H1 (cell line): ENCODE measurements at regions not wholly inside any gene's neighbourhood (a gene's known extent, or its start where the extent isn't known, plus 50 kb on each side); places are given as distances from the start of the nearest gene placed in this dataset.

ENCODE experiments used
- CTCF ChIA-PET: fragments of 300-600 bp; sonication (Branson Sonifier 250); formaldehyde crosslinking; loops from one replicate; lab custom pipeline; 2021; ENCODE audit not compliant: partially characterized antibody; lab: Charles Lee
- POLR2A ChIA-PET: fragments of 300-600 bp; sonication (Branson Sonifier 250); formaldehyde crosslinking; loops from one replicate; lab custom pipeline; 2021; ENCODE audit warnings: inconsistent platforms; ENCODE audit not compliant: partially characterized antibody; lab: Charles Lee
- DNase-seq, 2 experiments: peaks; one replicate each; pipeline versions ENCODE4 v3.0.0 to v3.0.0-alpha.2; 2010 to 2022; ENCODE audit warnings: low spot score in 2 of 2, low read depth in 1 of 2, mixed read lengths in 1 of 2
- FAIRE-seq: peaks from 2 replicates; lab custom pipeline; 2011; peaks lifted over from hg19 to GRCh38; lab: Jason Lieb, UNC
- H2AFZ ChIP-seq: 2 replicates; pipeline ENCODE4 v1.8.1; 2012; ENCODE audit warnings: low read length, inconsistent platforms
- H2AK5ac ChIP-seq: 2 replicates; pipeline ENCODE4 v1.6.1; 2013; ENCODE audit warnings: low read depth, low read length
- H2BK120ac ChIP-seq: replicated peaks from 2 replicates; pipeline ENCODE3; 2013; ENCODE audit warnings: low read depth, low read length, inconsistent platforms
- H2BK12ac ChIP-seq: 2 replicates; pipeline ENCODE4 v1.6.1; 2013; ENCODE audit warnings: low read depth, low read length
- H2BK15ac ChIP-seq: 2 replicates; pipeline ENCODE4 v1.6.1; 2013; ENCODE audit warnings: low read length
- H2BK20ac ChIP-seq: 2 replicates; pipeline ENCODE4 v1.6.1; 2013; ENCODE audit warnings: low read length
- H2BK5ac ChIP-seq: 2 replicates; pipeline ENCODE4 v1.6.1; 2013; ENCODE audit warnings: low read depth, low read length
- H3K14ac ChIP-seq: 2 replicates; pipeline ENCODE4 v1.6.1; 2013; ENCODE audit warnings: inconsistent platforms; ENCODE audit not compliant: insufficient read length
- H3K18ac ChIP-seq: 2 replicates; pipeline ENCODE4 v1.6.1; 2013; ENCODE audit warnings: low read length; ENCODE audit errors: extremely low read depth
- H3K23ac ChIP-seq: 2 replicates; pipeline ENCODE4 v1.6.1; 2013; ENCODE audit warnings: inconsistent platforms; ENCODE audit not compliant: insufficient read length
- H3K23me2 ChIP-seq: 2 replicates; pipeline ENCODE4 v1.6.1; 2013; ENCODE audit warnings: low read depth, low read length
- H3K27ac ChIP-seq: 2 replicates; pipeline ENCODE4 v1.6.1; 2011; ENCODE audit warnings: low read depth, low read length, inconsistent platforms
- H3K27me3 ChIP-seq, 4 experiments: replicated peaks in 1 of 4; 1 replicate in 1 of 4; 2 replicates in 3 of 4; pipeline versions ENCODE4 v1.6.1 to v1.8.1; 2011 to 2013; ENCODE audit warnings: low read length in 3 of 4, mild to moderate bottlenecking in 3 of 4, inconsistent platforms in 2 of 4, mixed read lengths in 2 of 4, moderate library complexity in 1 of 4; ENCODE audit not compliant: control insufficient read depth in 3 of 4, insufficient read depth in 3 of 4; ENCODE audit errors: extremely low read depth in 1 of 4
- H3K36me3 ChIP-seq, 4 experiments: 2 replicates each; pipeline versions ENCODE4 v1.6.1 to v1.8.1; 2011 to 2013; ENCODE audit warnings: mild to moderate bottlenecking in 4 of 4, low read length in 3 of 4, moderate library complexity in 2 of 4, control low read depth in 1 of 4, inconsistent platforms in 1 of 4; ENCODE audit not compliant: insufficient read depth in 4 of 4, control insufficient read depth in 2 of 4
- H3K4ac ChIP-seq: replicated peaks from 2 replicates; pipeline ENCODE3; 2013; ENCODE audit warnings: low read length, low read depth, mixed read lengths, inconsistent platforms; ENCODE audit not compliant: insufficient read length
- H3K4me1 ChIP-seq, 4 experiments: replicated peaks in 1 of 4; 1 replicate in 1 of 4; 2 replicates in 3 of 4; pipeline versions ENCODE4 v1.6.1 to v1.8.1; 2011 to 2013; ENCODE audit warnings: low read length in 3 of 4, inconsistent platforms in 2 of 4, mixed read lengths in 1 of 4; ENCODE audit not compliant: insufficient read depth in 4 of 4, control insufficient read depth in 3 of 4
- H3K4me2 ChIP-seq, 2 experiments: 2 replicates each; pipeline versions ENCODE4 v1.6.1 to v1.8.1; 2011 to 2013; ENCODE audit warnings: low read depth in 2 of 2, low read length in 2 of 2, control low read depth in 1 of 2, inconsistent platforms in 1 of 2, mild to moderate bottlenecking in 1 of 2; ENCODE audit not compliant: insufficient read depth in 1 of 2
- H3K4me3 ChIP-seq, 4 experiments: fragments of 200-600, 300-600 bp in 1 of 4; sonication (generic), shearing (Covaris generic), sonication (Bioruptor Twin) in 1 of 4; 2 replicates each; pipeline versions ENCODE4 v1.5.1 to v1.8.1; 2011 to 2016; ENCODE audit warnings: low read length in 4 of 4, low read depth in 3 of 4, control low read depth in 2 of 4, inconsistent platforms in 2 of 4, mild to moderate bottlenecking in 2 of 4, mixed read lengths in 1 of 4, moderate library complexity in 1 of 4; ENCODE audit not compliant: insufficient read depth in 2 of 4; ENCODE audit errors: extremely low read depth in 1 of 4
- H3K56ac ChIP-seq: replicated peaks from 2 replicates; pipeline ENCODE3; 2013; ENCODE audit warnings: low read depth, mild to moderate bottlenecking, mixed read lengths, low read length, inconsistent platforms; ENCODE audit not compliant: insufficient read length
- H3K79me1 ChIP-seq: 2 replicates; pipeline ENCODE4 v1.6.1; 2013; ENCODE audit warnings: low read depth, low read length, control low read depth
- H3K79me2 ChIP-seq, 2 experiments: 2 replicates each; pipeline versions ENCODE4 v1.6.1 to v1.8.1; 2012 to 2013; ENCODE audit warnings: low read length in 2 of 2, mild to moderate bottlenecking in 2 of 2, inconsistent platforms in 1 of 2; ENCODE audit not compliant: insufficient read depth in 2 of 2, control insufficient read depth in 1 of 2
- H3K9ac ChIP-seq, 4 experiments: replicated peaks in 1 of 4; 1 replicate in 1 of 4; 2 replicates in 3 of 4; pipeline versions ENCODE4 v1.6.1 to v1.8.1; 2011 to 2013; ENCODE audit warnings: low read depth in 3 of 4, low read length in 3 of 4, control low read depth in 2 of 4, mild to moderate bottlenecking in 2 of 4, moderate library complexity in 2 of 4, inconsistent platforms in 1 of 4; ENCODE audit errors: extremely low read depth in 1 of 4
- H3K9me3 ChIP-seq, 2 experiments: 2 replicates each; pipeline versions ENCODE4 v1.6.1 to v1.8.1; 2012 to 2013; ENCODE audit warnings: mild to moderate bottlenecking in 2 of 2, moderate library complexity in 2 of 2, control low read depth in 1 of 2, inconsistent platforms in 1 of 2, low read depth in 1 of 2, low read length in 1 of 2, mixed read lengths in 1 of 2; ENCODE audit not compliant: insufficient read depth in 2 of 2
- H4K20me1 ChIP-seq, 2 experiments: replicated peaks in 1 of 2; 2 replicates each; pipeline versions ENCODE3 to v1.8.1; 2011 to 2013; ENCODE audit warnings: inconsistent platforms in 2 of 2, low read length in 2 of 2, mild to moderate bottlenecking in 1 of 2; ENCODE audit not compliant: insufficient read depth in 2 of 2, control insufficient read depth in 1 of 2
- H4K5ac ChIP-seq: 2 replicates; pipeline ENCODE4 v1.6.1; 2013; ENCODE audit warnings: low read length, low read depth, mixed read lengths, inconsistent platforms; ENCODE audit not compliant: insufficient read length
- H4K8ac ChIP-seq: 2 replicates; pipeline ENCODE4 v1.8.0; 2013; ENCODE audit warnings: mild to moderate bottlenecking, moderate library complexity, low read length, inconsistent platforms; ENCODE audit not compliant: insufficient read depth; ENCODE audit errors: extremely low read depth
- H4K91ac ChIP-seq: replicated peaks from 2 replicates; pipeline ENCODE3; 2013; ENCODE audit warnings: low read length, mixed read lengths, inconsistent platforms; ENCODE audit not compliant: insufficient read length
- CHD1 ChIP-seq: IDR thresholded peaks from 2 replicates; pipeline ENCODE4 v1.6.1; 2012; ENCODE audit warnings: low read depth, low read length, improper control_type of control experiment
- CHD2 ChIP-seq: IDR thresholded peaks from 2 replicates; pipeline ENCODE4 v1.6.1; 2012; ENCODE audit warnings: low read length, improper control_type of control experiment
- GABPA ChIP-seq: IDR thresholded peaks from 2 replicates; pipeline ENCODE4 v1.6.1; 2011; ENCODE audit warnings: mild to moderate bottlenecking, low read length, moderate library complexity, borderline replicate concordance; ENCODE audit not compliant: insufficient read depth
- NRF1 ChIP-seq: IDR thresholded peaks from 2 replicates; pipeline ENCODE4 v1.6.1; 2011; ENCODE audit warnings: mild to moderate bottlenecking, low read depth, low read length, improper control_type of control experiment
- RFX5 ChIP-seq: IDR thresholded peaks from 2 replicates; pipeline ENCODE4 v1.6.1; 2011; ENCODE audit warnings: low read depth, low read length, improper control_type of control experiment, borderline replicate concordance
- RNF2 ChIP-seq: fragments of 200-900, 300-1000 bp; sonication (generic); IDR thresholded peaks from 2 replicates; pipeline ENCODE4 v1.7.1; 2016; ENCODE audit warnings: borderline replicate concordance, low read depth, mild to moderate bottlenecking, antibody characterized with exemption, low read length; ENCODE audit not compliant: poor library complexity, severe bottlenecking; ENCODE audit errors: missing control alignments
- RXRA ChIP-seq: IDR thresholded peaks from 2 replicates; pipeline ENCODE4 v1.6.1; 2011; ENCODE audit warnings: low read depth, mild to moderate bottlenecking, low read length, moderate library complexity; ENCODE audit not compliant: insufficient read depth
- SIRT6 ChIP-seq: IDR thresholded peaks from one replicate; pipeline ENCODE4 v1.7.1; 2012; ENCODE audit warnings: low read length, inconsistent platforms
- TBP ChIP-seq: IDR thresholded peaks from 2 replicates; pipeline ENCODE4 v1.6.1; 2011; ENCODE audit warnings: low read depth, low read length, improper control_type of control experiment
- WGBS, 2 experiments: shearing (Covaris generic) in 1 of 2; methylation state at CpG; one replicate each; pipeline versions ENCODE4 v1.1.6 to v1.1.7; 2013 to 2015; ENCODE audit warnings: low lambda C conversion rate in 2 of 2, mixed read lengths in 2 of 2, inconsistent platforms in 1 of 2, low coverage in 1 of 2, missing lambda C conversion rate in 1 of 2; ENCODE audit not compliant: insufficient replicate concordance in 2 of 2, insufficient coverage in 1 of 2, insufficient read length in 1 of 2; ENCODE audit errors: extremely low coverage in 1 of 2, missing lambda C conversion rate in 1 of 2; 5-methylcytosine and 5-hydroxymethylcytosine counted together

- TF ChIP-seq GABPA = no peak
- no peak for TF ChIP-seq RFX5
- no peak for TF ChIP-seq TBP
- no peak for TF ChIP-seq SIRT6
- TF ChIP-seq RXRA = no peak
- no peak for TF ChIP-seq CHD1
- TF ChIP-seq RNF2 = no peak
- no peak for TF ChIP-seq CHD2
- no peak for TF ChIP-seq NRF1
- Histone ChIP-seq H3K18ac (no peak overlapping the region), H3K79me1 (no peaks in the 10 kb centered on the region), H2BK12ac (no peak overlapping the region), H3K56ac (no peak overlapping the region), H3K4me3 (no peak overlapping the region), H3K36me3 (no peaks in the 10 kb centered on the region), H3K14ac (no peak overlapping the region), H3K23me2 (no peaks in the 10 kb centered on the region), H3K4me1 (no peaks in the 10 kb centered on the region), H3K27me3 (peaks cover 0 to 2% (median 0%) of the 10 kb centered on the region in 4 experiments; a peak in 1 of 7 replicates), H2BK120ac (no peak overlapping the region), H4K91ac (no peak overlapping the region), H3K4ac (no peak overlapping the region), H3K4me2 (no peak overlapping the region), H2AFZ (no peak overlapping the region), H2BK20ac (no peak overlapping the region), H3K79me2 (no peaks in the 10 kb centered on the region), H4K5ac (no peak overlapping the region), H3K9ac (no peak overlapping the region), H2BK15ac (no peak overlapping the region), H3K27ac (no peak overlapping the region), H2BK5ac (no peak overlapping the region), H4K20me1 (no peaks in the 10 kb centered on the region), H3K23ac (no peak overlapping the region), H2AK5ac (no peak overlapping the region), H4K8ac (no peak overlapping the region), H3K9me3 (no peaks in the 10 kb centered on the region)
- FAIRE-seq (no peak), DNase-seq (no peak)
- ChIA-PET POLR2A (no interaction called here), CTCF (interaction anchor here (1.4 to 1.5 kb wide), 2 partner anchors 17 to 19 kb away, joined by 3 read pairs; no protein-coding TSS in a partner anchor)
- 85% methylated on average over 1 of the region's 1 CpG; no CpG with 5 or more reads in 1 of the 2 experiments for WGBS, 2 experiments
These were observed 118.5 kb upstream of the MIR17HG start for GRCh38 chr13:91228940-91229339.
